ENCODE measurements at regions not wholly inside any gene's neighbourhood (a gene's known extent, or its start where the extent isn't known, plus 50 kb on each side); places are given as distances from the start of the nearest gene placed in this dataset.

DNA sequence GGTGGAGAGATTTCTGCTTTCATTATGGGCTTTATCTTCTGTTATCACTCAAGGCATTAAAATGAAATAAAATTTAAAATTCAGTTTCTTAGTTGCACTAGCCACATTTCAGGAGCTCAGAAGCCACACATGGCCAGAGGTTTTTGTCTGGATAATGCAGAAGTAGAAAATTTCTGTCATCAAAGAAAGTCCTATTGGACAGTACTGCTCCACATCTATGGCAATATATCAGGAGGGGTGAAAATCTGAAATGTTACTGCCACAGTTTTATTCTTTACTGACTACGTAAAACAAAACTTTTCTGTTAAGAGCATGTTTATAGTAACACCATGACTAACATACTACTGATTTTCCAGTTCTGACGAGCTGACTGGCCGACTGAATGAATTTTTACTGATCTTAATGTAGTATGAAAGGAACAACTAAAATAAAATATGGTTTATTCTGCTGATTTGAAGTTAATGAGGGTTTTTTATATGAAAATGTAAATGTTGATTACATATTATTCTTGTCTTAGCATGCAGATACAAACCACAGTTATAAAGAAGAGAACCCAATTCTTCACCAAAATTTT, 264.0 kb upstream of the HAND2 start:
- DNase-seq: no peak
- no peaks in the 10 kb centered on the region for H3K9me3 ChIP-seq
- 49 to 59% methylated on average over 3 of the region's 3 CpGs for WGBS, 2 donors (ENCODE audit: low coverage in 1 of 2)
- no peaks in the 10 kb centered on the region for H3K36me3 ChIP-seq
- no peak overlapping the region for H3K27ac ChIP-seq
- TF ChIP-seq, protein P1, sequence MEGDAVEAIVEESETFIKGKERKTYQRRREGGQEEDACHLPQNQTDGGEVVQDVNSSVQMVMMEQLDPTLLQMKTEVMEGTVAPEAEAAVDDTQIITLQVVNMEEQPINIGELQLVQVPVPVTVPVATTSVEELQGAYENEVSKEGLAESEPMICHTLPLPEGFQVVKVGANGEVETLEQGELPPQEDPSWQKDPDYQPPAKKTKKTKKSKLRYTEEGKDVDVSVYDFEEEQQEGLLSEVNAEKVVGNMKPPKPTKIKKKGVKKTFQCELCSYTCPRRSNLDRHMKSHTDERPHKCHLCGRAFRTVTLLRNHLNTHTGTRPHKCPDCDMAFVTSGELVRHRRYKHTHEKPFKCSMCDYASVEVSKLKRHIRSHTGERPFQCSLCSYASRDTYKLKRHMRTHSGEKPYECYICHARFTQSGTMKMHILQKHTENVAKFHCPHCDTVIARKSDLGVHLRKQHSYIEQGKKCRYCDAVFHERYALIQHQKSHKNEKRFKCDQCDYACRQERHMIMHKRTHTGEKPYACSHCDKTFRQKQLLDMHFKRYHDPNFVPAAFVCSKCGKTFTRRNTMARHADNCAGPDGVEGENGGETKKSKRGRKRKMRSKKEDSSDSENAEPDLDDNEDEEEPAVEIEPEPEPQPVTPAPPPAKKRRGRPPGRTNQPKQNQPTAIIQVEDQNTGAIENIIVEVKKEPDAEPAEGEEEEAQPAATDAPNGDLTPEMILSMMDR (IDR thresholded peaks at IDR 0.05): no peak
- no peak for TF ChIP-seq EP300 (IDR thresholded peaks at IDR 0.05; ENCODE audit: low read depth)
- no peaks in the 10 kb centered on the region for H3K4me1 ChIP-seq
- H3K4me3 ChIP-seq: no peak overlapping the region
- in situ Hi-C loops (cut with MboI; ENCODE audit: low pct_ligation_motif_present in 1 of 4, low pct_unique_long_range_greater_than_20kb in 1 of 4, low sequenced_read_pairs in 3 of 4): no loop called here
- intact Hi-C loops (cut with DNase I; ENCODE audit: low total_unique reads): no loop called here
- H3K27me3 ChIP-seq: no peaks in the 10 kb centered on the region

DNA sequence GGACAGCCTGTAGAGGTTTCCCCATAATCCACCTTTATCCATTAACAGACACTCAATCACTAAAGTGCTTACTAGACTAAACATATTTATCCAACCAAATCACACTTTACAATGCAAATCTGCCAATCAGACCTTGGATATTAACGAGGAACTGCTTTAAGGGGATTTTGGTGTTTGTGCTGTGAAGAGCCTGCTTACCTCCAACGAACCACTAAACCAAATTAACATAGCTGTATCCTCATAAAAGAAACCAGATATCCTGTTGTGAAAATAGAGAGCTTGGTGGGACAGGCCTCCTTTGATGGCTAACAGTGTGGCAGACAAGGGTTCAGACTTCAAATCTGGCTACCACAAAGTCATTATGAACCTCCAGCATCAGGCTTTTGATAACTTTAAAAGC, 252.6 kb upstream of the HAND2 start:
- Histone ChIP-seq H3K36me3 (no peaks in the 10 kb centered on the region), H3K27ac (no peak overlapping the region), H3K9me3 (no peaks in the 10 kb centered on the region), H3K27me3 (no peaks in the 10 kb centered on the region), H3K4me3 (no peak overlapping the region), H3K4me1 (no peaks in the 10 kb centered on the region)
- intact Hi-C loops (cut with DNase I; ENCODE audit: low total_unique reads): no loop called here
- 32% methylated on average over 2 of the region's 2 CpGs; no CpG with 5 or more reads in 1 of the 2 donors for WGBS, 2 donors (ENCODE audit: low coverage in 1 of 2)
- DNase-seq: no peak
- TF ChIP-seq EP300 (IDR thresholded peaks at IDR 0.05; ENCODE audit: low read depth) (no peak), POLR2A (IDR thresholded peaks at IDR 0.05) (no peak), POLR2AphosphoS5 (IDR thresholded peaks at IDR 0.05) (no peak)
- TF ChIP-seq, protein P1 (IDR thresholded peaks at IDR 0.05): no peak
- in situ Hi-C loops (cut with MboI; ENCODE audit: low pct_ligation_motif_present in 1 of 4, low pct_unique_long_range_greater_than_20kb in 1 of 4, low sequenced_read_pairs in 3 of 4): no loop called here

DNA sequence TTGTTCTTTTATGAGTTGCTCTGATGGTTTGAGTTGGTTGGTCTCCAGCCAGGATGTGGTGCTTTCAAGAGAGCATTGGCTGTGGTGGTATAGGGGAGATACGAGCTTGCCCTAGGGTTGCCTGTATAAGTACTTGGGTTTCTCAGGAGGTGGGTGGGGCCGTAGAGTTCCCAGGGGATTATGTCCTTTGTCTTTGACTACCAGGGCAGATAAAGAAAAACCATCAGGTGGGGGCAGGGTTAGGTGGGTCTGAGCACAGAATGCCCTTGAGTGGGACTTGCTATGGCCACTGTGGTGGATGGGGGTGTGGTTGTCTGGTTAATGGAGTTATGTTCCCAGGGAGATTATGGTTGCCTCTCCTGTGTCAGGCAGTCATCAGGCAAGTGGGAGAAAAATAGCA, 247.9 kb upstream of the HAND2 start:
- Histone ChIP-seq H3K9me3 (peaks cover 0 to 11% of the 10 kb centered on the region in 2 donors), H3K4me3 (no peak overlapping the region), H3K27ac (no peak overlapping the region), H3K4me1 (no peaks in the 10 kb centered on the region), H3K27me3 (no peaks in the 10 kb centered on the region), H3K36me3 (no peaks in the 10 kb centered on the region)
- DNase-seq: no peak
- in situ Hi-C loops (cut with MboI; ENCODE audit: low pct_ligation_motif_present in 1 of 4, low pct_unique_long_range_greater_than_20kb in 1 of 4, low sequenced_read_pairs in 3 of 4): no loop called here
- intact Hi-C loops (cut with DNase I; ENCODE audit: low total_unique reads): no loop called here
- TF ChIP-seq POLR2AphosphoS5 (IDR thresholded peaks at IDR 0.05) (no peak), POLR2A (IDR thresholded peaks at IDR 0.05) (no peak)
- 84% methylated on average over 2 of the region's 2 CpGs; no CpG with 5 or more reads in 1 of the 2 donors for WGBS, 2 donors (ENCODE audit: low coverage in 1 of 2)

DNA sequence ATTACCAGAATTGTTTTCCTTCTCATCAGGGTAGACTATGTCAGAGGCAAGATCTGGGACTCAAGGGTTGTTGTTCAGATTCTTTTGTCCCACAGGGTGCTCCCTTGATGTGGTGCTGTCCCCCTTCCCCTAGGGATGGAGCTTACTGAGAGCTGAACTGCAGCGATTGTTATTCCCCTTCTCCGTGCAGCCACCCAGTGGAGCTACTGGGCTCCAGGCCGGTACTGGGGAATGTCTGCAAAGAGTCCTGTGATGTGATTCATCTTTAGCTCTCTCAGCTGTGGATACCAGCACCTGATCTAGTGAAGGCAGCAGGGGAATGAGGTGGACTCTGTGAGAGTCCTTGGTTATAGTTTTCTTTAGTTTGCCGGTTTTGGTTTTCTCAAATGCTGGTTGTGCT, 247.4 kb upstream of the HAND2 start:
- WGBS, 2 donors (ENCODE audit: low coverage in 1 of 2): 91% methylated on average over 4 of the region's 4 CpGs; no CpG with 5 or more reads in 1 of the 2 donors
- Histone ChIP-seq H3K36me3 (no peaks in the 10 kb centered on the region), H3K4me3 (no peak overlapping the region), H3K27ac (no peak overlapping the region), H3K4me1 (no peaks in the 10 kb centered on the region), H3K27me3 (no peaks in the 10 kb centered on the region), H3K9me3 (peaks cover 0 to 11% of the 10 kb centered on the region in 2 donors)
- DNase-seq: no peak
- no peak for TF ChIP-seq POLR2A (IDR thresholded peaks at IDR 0.05)
- no peak for TF ChIP-seq POLR2AphosphoS5 (IDR thresholded peaks at IDR 0.05)
- TF ChIP-seq, protein P1 (IDR thresholded peaks at IDR 0.05): no peak
- TF ChIP-seq EP300 (IDR thresholded peaks at IDR 0.05; ENCODE audit: low read depth): no peak
- in situ Hi-C loops (cut with MboI; ENCODE audit: low pct_ligation_motif_present in 1 of 4, low pct_unique_long_range_greater_than_20kb in 1 of 4, low sequenced_read_pairs in 3 of 4) (no loop called here), intact Hi-C loops (cut with DNase I; ENCODE audit: low total_unique reads) (no loop called here)

DNA sequence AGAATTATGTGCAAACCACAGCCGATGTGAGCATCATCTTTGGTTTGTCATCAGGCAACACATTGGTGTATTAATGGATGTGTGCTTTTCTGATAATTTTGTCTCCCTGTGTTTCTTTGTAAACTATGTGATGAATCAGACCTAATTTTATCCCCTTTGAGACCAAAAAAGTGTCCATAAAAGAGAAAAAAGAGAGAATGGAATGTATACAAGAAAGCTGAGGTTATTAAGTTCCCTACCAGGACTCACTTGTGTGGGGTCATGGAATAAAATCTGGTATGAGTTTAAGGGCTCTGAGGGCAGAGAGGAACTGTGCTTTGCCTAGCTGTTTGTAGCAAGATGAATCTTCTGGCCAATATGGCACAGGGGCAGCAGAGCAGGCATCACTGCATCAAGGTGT, 239.5 kb upstream of the HAND2 start:
- no peak for DNase-seq
- Histone ChIP-seq H3K4me1 (no peaks in the 10 kb centered on the region), H3K27ac (no peak overlapping the region), H3K36me3 (no peaks in the 10 kb centered on the region), H3K4me3 (no peak overlapping the region), H3K9me3 (no peaks in the 10 kb centered on the region), H3K27me3 (no peaks in the 10 kb centered on the region)
- in situ Hi-C loops (cut with MboI; ENCODE audit: low pct_ligation_motif_present in 1 of 4, low pct_unique_long_range_greater_than_20kb in 1 of 4, low sequenced_read_pairs in 3 of 4) (no loop called here), intact Hi-C loops (cut with DNase I; ENCODE audit: low total_unique reads) (no loop called here)
- 56 to 88% methylated on average over 1 of the region's 1 CpG for WGBS, 2 donors (ENCODE audit: low coverage in 1 of 2)
- TF ChIP-seq EP300 (IDR thresholded peaks at IDR 0.05; ENCODE audit: low read depth) (no peak), POLR2AphosphoS5 (IDR thresholded peaks at IDR 0.05) (no peak), POLR2A (IDR thresholded peaks at IDR 0.05) (no peak)
- TF ChIP-seq, protein P1 (IDR thresholded peaks at IDR 0.05): no peak

Measured in transverse colon (tissue), 4 donors.